Calu3 (cell line): ENCODE measurements at regions not wholly inside any gene's neighbourhood (a gene's known extent, or its start where the extent isn't known, plus 50 kb on each side); places are given as distances from the start of the nearest gene placed in this dataset.

ENCODE experiments used
- BruUV-seq: library from RNA; stranded (reverse); fragments of 400-500 nt; replicated peaks from 2 replicates; lab custom pipeline; 2021; lab: Mats Ljungman, UMichigan
- CTCF ChIA-PET: fragments of 300-600 bp; sonication (Branson Sonifier 250); formaldehyde crosslinking; loops from one replicate; lab custom pipeline; 2022; ENCODE audit warnings: antibody characterized with exemption; lab: Charles Lee
- DNase-seq: peaks from one replicate; pipeline ENCODE4 v3.0.0; 2022
- H3K27ac Mint-ChIP-seq: one replicate; pipeline ENCODE4 v1.8.0; 2022; ENCODE audit warnings: mixed read lengths; ENCODE audit not compliant: unreplicated experiment
- H3K27me3 Mint-ChIP-seq: one replicate; pipeline ENCODE4 v1.8.0; 2022; ENCODE audit warnings: mixed read lengths; ENCODE audit not compliant: unreplicated experiment
- H3K36me3 Mint-ChIP-seq: one replicate; pipeline ENCODE4 v1.8.0; 2022; ENCODE audit warnings: mild to moderate bottlenecking, moderate library complexity, mixed read lengths; ENCODE audit not compliant: insufficient read depth, unreplicated experiment
- H3K4me1 Mint-ChIP-seq: one replicate; pipeline ENCODE4 v1.8.0; 2022; ENCODE audit warnings: mild to moderate bottlenecking, low read depth, mixed read lengths; ENCODE audit not compliant: unreplicated experiment
- H3K4me3 Mint-ChIP-seq: one replicate; pipeline ENCODE4 v1.8.0; 2022; ENCODE audit warnings: mild to moderate bottlenecking, low read depth, moderate library complexity, mixed read lengths; ENCODE audit not compliant: unreplicated experiment
- H3K9me3 Mint-ChIP-seq: one replicate; pipeline ENCODE4 v1.8.0; 2022; ENCODE audit warnings: low read depth, mixed read lengths; ENCODE audit not compliant: unreplicated experiment
- CTCF ChIP-seq: fragments of 200-600 bp; IDR thresholded peaks from one replicate; pipeline ENCODE4 v1.8.0; 2022; ENCODE audit warnings: antibody characterized with exemption; ENCODE audit not compliant: unreplicated experiment
- intact Hi-C: fragments of 100-400 bp; cut with micrococcal nuclease; formaldehyde crosslinking; loops from one replicate; pipeline ENCODE4 v1.10.0; 2022; ENCODE audit not compliant: unreplicated experiment

- intact Hi-C loops, result no loop called here
- DNase-seq, result no peak
- H3K27me3 Mint-ChIP-seq, result no peaks in the 10 kb centered on the region
- no peak for TF ChIP-seq CTCF
- CTCF ChIA-PET, result no interaction called here
- H3K4me1 Mint-ChIP-seq, result no peaks in the 10 kb centered on the region
- H3K9me3 Mint-ChIP-seq, result no peaks in the 10 kb centered on the region
- no peaks in the 10 kb centered on the region for H3K36me3 Mint-ChIP-seq
- H3K27ac Mint-ChIP-seq, result no peak overlapping the region
- no peak overlapping the region for H3K4me3 Mint-ChIP-seq
- BruUV-seq, result no TSS peak
These were observed 272.3 kb downstream of the SEMA3D start for GRCh38 chr7:84914598-84914997.

- CTCF ChIA-PET, result no interaction called here
- intact Hi-C loops, result no loop called here
- Mint-ChIP-seq H3K27ac (no peak overlapping the region), H3K4me3 (no peak overlapping the region), H3K36me3 (no peaks in the 10 kb centered on the region), H3K9me3 (no peaks in the 10 kb centered on the region), H3K4me1 (no peaks in the 10 kb centered on the region), H3K27me3 (no peaks in the 10 kb centered on the region)
- no peak for TF ChIP-seq CTCF
- DNase-seq, result no peak
- no TSS peak for BruUV-seq
These were observed 273.1 kb downstream of the SEMA3D start for GRCh38 chr7:84913731-84914130.

GRCh38 chr7:84912993-84913635, 273.7 kb downstream of the SEMA3D start:
- BruUV-seq, result no TSS peak
- no peak for DNase-seq
- Mint-ChIP-seq H3K36me3 (no peaks in the 10 kb centered on the region), H3K4me3 (no peak overlapping the region), H3K27ac (no peak overlapping the region), H3K9me3 (no peaks in the 10 kb centered on the region), H3K27me3 (no peaks in the 10 kb centered on the region), H3K4me1 (no peaks in the 10 kb centered on the region)
- TF ChIP-seq CTCF, result no peak
- CTCF ChIA-PET, result no interaction called here
- intact Hi-C loops, result no loop called here

- Mint-ChIP-seq H3K4me1 (no peaks in the 10 kb centered on the region), H3K4me3 (no peak overlapping the region), H3K27ac (no peak overlapping the region), H3K36me3 (no peaks in the 10 kb centered on the region), H3K27me3 (no peaks in the 10 kb centered on the region), H3K9me3 (no peaks in the 10 kb centered on the region)
- no TSS peak for BruUV-seq
- DNase-seq, result no peak
- CTCF ChIA-PET, result no interaction called here
- TF ChIP-seq CTCF, result no peak
- intact Hi-C loops, result no loop called here
These were observed 274.3 kb downstream of the SEMA3D start for GRCh38 chr7:84912537-84912936.
